HG03460 (cell line): ENCODE measurements at regions not wholly inside any gene's neighbourhood (a gene's known extent, or its start where the extent isn't known, plus 50 kb on each side); places are given as distances from the start of the nearest gene placed in this dataset.
"Not testable (repeated sequence)": the region's sequence is repeated elsewhere in the genome, so short reads cannot be mapped to it uniquely, and the experiment has no call there.

Source experiments
- ATAC-seq: cut with Tn5 transposase; IDR thresholded peaks from one replicate; pipeline ENCODE4 v1.9.1; 2021; ENCODE audit not compliant: unreplicated experiment

DNA sequence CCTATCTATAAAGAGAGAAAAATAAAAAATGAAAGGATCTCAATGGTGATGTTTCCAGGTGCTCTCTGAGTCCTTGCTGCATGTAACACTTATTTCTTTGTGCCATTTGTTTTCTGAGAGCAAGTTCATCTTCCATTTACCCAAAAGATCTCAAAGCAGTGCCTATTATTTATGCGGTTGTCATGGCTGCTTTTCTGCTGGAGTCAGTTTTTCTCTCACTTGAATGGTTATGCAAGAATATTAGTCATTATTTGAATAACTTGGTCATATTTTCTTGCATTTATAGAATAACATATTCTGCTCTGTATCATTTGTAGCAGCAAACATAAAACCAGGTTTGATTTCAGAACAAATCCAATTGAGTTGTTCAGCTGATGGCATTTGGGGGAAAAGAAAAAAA, 141.8 kb upstream of the G2E3 start:
- no peak for ATAC-seq

DNA sequence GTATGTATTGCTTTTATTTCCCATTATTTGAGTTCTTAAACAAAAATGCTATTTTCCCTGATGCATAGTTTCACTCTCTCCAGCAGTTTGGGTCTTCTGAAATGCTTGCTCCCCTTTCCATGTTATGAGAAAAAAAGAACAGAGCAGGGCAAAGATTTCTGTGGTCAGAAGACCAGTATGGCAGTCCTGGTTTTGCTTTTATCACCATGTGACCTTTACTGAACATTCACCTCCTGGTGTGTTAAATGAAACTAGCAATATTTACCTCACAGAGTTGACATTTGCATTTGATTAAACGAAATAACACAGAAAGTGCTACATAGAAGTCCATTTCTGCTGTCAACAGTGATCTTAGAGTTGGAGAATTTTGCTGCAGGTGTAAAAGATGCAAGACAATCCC, 141.0 kb upstream of the G2E3 start:
- no peak for ATAC-seq

DNA sequence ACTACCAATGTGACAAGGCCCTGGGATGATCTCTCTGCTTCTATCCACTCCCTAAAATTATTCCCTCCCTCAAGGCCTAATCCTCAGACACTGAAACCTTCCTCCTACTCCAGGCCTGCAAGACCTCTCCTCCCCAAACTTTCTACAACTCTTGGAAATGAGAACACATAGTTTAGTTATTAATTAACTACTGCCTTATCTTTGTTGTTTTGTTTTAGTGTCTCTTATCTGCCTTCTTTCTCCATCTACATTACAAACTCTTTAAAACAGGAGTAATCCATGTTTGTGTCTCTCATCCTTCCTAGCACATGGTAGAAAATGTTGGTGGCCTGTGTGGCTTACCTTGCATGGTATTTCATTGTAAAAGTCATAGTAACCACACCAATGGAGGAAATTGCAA, 139.9 kb upstream of the G2E3 start:
- no peak for ATAC-seq

DNA sequence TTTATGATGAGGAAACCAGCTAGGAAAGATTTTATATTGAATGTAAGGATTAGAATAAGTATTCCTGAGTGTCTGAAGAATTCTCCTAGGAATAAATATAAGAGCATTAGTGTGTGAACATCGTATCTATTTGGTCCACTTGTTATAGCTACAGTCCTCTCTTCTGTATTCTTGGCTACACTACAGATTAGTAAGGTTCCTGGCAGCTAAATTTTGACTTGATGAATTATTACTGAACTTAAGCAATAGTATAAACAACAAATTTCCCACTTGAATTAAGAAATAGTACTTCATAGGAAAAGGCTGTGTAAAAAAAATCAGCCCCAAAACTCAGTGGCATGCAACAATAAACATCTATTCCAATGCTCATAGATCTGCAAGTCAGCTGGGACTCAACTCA, 138.4 kb upstream of the G2E3 start:
- no peak for ATAC-seq

DNA sequence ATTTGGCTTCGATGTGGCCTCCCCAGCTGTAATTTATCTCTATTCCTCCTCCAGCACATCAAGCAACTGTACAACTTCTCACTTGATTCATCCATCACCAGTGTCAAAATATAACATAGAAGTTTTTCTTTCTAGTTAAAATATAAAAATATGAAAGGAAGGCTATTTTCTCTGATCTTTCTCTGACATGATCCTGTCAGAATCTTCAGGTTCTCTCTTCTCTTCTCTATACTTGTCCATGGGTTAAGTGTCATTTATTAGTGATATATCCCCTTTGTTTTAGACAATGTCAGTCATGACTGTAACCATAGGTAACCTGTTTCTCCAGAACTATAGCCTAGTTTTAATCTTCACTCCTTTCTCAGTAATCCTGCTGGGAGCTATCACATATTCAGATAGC, 132.5 kb upstream of the G2E3 start:
- no peak for ATAC-seq

DNA sequence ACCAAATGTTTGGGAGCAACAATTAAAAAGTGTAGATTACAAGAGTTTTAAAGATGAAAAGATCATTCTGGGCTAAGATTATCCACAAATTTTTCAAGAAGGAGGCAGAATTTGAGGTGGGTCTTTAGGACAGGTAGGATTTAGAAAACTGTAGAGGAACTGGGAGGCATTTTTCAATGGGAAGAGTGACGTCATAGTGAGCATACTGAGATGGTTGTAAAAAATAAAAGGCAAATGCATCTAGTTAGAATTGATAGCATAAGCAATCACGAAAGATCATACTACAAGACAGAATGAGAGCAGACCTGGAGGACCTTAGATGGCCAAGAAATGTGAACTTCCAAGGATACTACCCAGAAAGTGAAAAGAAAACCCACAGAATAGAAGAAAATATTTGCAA, 131.6 kb upstream of the G2E3 start:
- ATAC-seq, result no peak

DNA sequence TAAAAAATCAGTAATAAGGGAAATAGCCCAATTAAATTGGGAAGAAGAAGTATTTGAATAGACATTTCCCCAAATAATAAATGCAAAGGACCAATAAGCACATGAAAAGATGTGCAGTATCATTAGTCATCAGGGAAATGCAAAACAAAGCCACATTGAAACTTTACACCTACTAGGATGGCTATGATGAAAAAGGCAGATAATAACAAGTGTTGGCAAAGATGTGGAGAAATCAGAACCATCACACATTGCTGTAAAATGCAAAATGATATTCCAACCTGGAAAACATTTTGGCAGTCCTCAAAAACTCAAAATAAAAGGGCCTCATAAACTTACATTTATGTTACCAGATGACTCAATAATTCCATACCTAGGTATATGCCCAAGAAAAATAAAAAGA, 131.1 kb upstream of the G2E3 start:
- ATAC-seq, result no peak

DNA sequence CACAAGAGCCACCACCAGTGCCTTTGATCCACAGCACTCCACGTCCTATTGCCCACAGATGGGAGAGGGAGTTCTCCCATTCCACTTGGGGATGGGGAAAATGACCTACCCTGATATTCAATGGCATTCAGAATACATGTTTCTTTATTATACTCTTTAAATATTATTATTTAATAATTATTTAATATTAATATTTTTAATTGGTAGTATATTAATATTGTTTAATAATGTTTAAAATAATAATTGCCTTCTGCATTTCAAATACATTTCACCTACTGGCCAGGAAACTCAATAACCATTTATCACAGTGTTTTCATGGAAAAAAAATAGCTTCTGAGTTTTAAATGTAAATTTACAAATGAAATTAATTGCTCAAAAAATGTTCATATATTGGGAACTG, 127.4 kb upstream of the G2E3 start:
- no peak for ATAC-seq

DNA sequence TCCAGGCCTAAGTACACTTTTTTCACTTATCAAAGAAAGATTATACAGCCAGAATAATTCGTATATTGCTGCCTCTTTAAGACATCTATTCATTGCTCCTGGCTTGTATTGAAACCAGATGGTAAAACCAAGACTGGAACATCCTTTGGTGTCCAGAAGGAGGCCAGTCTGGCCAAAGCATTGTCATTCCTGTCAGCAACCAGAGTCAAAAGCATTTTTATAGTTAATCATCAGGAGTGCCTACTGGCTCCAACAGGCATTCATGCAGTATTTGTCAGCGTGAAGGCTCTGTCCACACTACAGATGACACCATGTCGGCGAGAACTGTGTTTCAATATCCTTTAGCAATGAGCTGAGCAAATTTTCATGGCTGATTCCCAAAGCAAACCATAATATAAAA, 118.0 kb upstream of the G2E3 start:
- ATAC-seq, result no peak

DNA sequence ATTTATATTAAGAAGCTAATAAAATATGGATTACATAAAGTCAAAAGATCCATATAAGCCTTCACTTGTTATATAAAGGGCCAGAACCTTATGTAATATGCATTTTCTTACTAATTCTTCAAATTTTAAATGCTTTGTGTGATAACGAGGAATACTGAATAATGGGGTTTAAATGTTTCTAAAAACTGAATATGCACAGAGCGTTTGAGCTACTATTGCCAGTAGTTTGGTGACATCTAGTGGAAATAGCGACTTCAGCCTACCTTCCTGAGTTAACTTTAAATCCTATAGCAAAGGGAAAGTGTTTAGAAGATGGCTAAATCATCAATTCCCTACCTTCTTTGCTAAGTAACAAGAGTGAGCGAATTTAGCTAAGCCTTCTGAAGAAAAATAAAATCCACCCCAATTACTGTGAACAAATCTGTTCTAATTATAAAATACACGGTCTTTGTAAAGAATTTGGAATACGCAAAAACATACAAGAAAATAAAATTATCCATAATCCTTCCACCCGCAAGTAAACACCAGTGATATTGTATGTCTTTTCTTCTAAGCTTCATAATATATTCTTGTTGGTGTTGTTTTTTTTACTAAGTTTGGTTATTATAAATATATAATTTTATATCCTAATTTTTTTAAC, 115.5 kb upstream of the G2E3 start:
- ATAC-seq, result no peak

DNA sequence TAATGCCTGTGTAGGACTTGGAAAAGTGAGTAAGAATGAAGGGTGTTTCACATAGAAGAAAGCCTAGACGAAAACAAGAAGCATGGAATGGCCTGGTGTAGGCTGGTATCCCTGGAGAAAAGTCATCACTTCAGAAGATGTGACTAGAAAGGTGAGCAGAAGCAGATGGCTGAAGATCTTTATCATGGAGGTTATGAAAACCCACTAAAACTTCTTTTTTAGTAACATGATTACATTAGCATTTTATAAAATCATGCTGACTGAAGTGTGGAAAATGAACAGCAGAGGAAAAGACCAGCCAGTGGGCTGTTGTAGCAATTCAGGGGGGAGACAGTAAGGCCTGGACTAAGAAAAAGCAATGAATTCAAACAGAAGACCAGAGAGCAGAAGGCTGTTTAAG, 114.5 kb upstream of the G2E3 start:
- ATAC-seq, result no peak

DNA sequence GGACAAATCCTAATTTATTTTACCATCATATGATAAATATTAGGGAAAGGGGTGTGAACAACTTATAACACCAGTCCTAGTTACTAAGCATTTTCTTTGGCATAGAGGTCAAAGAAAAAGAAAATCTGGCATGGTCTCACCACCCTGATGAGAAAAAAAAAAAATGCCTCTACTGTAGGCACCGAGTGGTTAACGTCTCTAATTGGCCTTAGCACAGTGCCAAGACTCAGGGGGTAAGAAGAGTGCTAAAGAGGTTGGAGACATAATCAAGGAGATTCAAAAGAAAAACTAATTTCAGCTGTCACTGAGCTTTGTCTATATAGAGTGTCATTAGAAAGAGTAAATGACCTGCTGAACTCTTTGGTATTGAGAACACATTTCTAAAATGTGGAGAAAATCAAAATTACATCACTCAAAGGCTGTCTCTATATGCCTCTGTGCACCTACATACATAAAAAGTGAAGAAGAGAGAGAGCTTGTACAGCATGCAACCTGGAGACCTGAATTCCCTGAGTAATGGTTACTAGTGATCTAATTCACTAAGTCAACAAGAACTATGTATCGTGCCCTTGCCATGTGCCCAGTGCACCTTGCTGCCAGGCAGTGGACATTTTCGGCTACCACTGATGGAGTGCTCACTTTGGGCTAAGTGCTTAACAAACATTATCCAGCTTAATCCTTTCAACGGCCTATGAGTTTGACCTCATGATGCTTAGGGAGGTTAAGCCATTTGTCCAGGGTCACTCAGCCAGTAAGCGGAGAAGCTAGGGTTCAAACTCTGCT, 113.8 kb upstream of the G2E3 start:
- no peak for ATAC-seq

DNA sequence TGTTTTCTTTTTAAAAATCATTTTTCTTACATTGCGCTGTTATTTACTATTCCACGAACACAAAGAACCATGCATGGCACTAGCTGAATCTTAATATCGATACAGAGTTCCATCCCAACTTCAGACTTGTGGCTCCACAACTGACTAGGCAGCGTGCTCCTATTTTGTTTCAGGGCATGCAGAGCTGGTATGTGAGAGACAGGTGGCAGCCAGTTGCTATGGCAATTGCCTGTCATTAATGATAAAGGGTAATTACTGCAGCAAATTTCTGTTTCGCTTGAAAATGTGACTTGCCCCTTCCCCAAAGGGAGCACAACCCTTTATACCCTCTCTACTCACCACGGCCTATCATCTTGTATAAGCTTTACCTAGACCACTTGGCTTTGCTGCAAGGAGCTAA, 113.1 kb upstream of the G2E3 start:
- no peak for ATAC-seq

DNA sequence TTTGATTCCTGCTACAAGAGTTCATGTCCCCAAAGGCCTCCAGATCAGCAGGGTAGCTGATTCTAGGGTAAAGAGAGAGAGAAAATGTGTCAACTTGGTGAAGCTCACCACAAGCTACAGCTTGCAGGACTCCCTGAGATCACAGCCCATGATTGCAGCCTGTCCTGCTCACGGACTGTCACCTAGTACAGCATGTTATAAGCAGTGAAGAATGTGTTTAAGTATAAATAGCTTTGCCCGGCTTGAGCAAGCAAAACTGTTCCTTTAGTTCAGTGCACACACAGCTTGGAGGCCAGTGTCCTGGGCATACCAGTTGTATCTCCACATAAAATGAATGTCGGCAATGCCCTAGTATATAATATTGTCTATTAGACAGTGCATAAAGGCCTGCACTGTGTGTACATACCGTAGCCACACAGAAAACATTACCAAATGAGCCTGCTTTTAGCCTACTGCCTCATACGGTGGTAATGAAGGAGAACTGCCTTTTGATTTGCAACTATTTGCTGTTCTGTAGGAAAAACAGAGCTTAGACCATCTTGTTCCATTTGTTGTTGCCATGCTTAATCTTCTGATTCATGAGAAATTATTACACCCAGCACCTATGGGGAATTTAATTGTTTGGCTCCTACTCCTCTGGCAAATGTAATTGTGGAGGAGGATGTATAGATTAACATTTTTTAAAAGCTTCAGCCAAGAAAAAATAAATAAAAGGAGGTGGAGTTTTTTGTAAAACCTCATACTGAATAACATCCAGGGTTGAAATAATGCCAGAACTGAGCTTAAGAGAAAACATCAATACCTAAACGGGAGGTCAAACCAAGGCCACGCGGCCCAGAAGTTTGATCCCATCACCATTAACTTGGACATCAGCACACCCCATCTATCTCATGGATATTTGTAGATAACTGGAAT, 108.1 kb upstream of the G2E3 start:
- no peak for ATAC-seq

DNA sequence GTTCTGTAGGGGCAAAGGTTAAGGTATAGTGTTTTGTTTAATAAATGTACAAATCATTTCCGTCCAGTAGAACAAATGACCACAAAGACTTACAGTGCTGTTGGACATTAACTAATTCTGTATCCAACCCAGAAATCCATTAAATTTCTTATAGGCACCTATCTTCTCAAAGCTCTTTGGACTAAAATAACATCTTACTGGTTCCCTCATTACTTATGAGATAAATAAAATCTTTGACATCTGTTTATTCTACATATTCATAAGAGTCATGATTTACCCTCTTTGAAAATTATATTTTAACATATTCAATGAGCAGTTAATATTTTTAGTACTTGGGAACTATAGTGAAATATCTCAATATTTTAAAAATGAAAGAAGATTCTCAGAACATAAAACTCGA, 102.7 kb upstream of the G2E3 start:
- ATAC-seq, result no peak

DNA sequence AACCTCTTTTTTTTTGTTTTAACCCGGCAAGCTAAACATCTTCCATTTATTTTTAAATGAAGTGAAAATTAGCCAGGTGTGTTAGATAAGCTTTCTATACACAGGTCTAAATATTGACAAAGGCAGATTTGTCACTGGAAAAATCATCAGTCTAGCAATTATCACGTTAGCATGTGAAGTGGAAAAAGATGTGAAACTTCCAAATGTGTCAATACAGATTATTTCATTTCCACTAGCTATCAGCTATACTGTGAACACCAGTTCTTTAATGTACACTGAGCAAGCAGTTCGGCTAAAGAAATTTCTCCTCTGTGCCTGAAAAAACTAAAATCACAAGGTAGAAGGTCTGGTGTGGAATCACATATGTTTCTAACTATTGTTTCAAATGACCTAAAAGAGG, 96.6 kb upstream of the G2E3 start:
- ATAC-seq, result no peak

DNA sequence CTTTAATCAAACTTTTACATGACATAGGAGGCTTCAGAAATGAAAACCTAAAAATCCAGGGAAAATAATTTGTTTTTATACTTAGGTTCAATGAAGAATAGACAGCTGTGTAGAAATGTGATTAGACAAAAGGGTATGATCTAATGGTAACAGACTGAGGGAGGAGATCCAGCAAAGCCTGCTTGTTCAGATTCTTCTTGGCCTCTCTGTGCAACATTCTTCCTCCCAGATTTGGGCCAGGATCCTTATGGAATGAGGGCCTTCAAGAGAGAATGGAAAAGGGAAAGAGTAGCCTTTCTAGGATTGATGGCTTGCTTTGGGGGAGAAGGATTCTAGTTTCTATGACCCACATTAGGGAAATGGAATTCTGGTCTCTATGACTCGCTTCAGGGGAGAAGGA, 94.5 kb upstream of the G2E3 start:
- no peak for ATAC-seq

DNA sequence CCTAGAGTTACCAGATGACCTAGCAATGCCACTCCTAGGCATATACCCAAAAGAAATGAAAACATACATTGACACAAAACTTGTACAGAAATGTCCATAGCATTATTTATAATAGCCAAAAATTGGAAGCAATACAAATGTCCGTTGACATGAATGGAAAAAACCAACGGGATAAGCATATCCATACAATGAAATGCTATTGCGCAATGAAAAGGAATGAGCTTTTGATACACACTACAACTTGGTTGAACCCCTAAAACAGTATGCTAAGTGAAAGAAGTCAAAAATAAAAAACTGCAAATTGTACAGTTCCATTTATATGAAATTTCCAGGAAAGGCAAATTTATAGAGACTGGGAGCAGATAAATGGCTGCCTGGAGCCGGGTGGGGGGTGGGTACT, 90.6 kb upstream of the G2E3 start:
- no peak for ATAC-seq

DNA sequence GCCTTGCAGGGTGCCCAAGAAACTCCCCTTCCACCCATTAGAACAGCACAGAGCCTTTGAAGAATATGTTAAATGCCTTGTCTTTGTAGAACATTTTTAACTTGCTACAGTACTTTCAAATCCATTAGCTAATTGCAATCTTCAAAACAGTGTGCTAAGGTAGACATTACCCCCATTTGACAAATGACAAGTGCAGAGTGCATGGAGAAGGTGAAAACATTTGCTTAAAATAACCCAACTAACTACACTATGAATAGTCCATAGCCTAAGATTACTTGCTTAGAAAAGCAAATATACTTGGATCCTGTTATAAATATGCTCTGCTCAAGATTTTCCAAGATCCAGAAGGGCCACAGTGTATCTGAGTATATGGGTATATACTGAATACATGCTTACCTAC, 87.0 kb upstream of the G2E3 start:
- ATAC-seq, result no peak

DNA sequence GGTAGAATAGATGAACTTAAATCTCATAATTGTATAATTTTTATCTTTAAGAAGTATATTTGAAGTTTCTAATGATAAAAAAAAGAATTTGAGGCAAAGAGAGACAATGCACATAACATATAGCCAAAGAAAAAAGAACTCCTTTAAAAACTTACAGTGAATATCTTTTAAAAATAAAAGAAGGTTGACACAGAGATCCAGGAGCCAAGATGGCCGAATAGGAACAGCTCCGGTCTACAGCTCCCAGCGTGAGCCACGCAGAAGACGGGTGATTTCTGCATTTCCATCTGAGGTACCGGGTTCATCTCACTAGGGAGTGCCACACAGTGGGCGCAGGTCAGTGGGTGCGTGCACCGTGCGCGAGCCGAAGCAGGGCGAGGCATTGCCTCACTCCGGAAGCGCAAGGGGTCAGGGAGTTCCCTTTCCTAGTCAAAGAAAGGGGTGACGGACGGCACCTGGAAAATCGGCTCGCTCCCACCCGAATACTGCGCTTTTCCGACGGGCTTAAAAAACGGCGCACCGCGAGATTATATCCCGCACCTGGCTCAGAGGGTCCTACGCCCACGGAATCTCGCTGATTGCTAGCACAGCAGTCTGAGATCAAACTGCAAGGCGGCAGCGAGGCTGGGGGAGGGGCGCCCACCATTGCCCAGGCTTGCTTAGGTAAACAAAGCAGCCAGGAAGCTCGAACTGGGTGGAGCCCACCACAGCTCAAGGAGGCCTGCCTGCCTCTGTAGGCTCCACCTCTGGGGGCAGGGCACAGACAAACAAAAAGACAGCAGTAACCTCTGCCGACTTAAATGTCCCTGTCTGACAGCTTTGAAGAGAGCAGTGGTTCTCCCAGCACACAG, 84.9 kb upstream of the G2E3 start:
- not testable (repeated sequence) for ATAC-seq

DNA sequence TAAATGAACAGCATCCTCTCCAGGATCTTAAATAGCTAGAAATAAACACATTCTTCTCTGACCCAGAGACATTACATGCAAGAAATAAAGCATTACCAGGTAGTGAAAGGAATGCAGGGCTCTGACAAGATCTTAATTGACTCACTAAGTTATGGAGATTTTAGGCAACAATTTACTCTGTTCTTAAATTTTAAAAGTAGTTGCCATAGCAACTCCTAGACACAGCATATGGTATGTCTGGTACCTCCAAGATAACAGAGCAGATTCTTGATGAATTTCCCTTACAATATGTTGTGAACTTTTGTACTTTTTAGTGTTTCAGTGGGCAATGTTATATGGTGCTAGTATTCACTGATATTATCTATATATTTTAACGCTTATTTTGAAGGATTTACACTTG, 76.7 kb upstream of the G2E3 start:
- no peak for ATAC-seq
